ENCODE measurements at regions not wholly inside any gene's neighbourhood (a gene's known extent, or its start where the extent isn't known, plus 50 kb on each side); places are given as distances from the start of the nearest gene placed in this dataset.

DNA sequence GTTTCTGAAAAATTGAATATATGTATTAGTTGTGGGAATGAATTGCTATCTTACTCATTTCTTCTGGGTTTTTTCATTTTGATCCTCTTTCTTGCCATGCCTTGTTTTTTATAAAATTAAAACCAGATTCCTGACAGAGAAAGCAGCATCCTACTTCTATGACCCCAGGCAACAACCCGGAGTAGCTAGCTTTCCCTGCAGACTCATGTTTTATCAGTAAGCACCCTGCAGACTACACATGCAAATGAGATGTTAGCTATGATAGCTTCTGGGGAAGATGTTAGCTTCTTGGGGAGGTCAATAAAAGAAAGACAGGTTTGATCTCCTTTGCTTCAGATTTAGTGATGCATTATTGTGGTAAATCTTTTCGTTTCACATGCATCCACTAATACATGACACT, 1598.6 kb downstream of the SLITRK5 start:
- TF ChIP-seq, protein P1, sequence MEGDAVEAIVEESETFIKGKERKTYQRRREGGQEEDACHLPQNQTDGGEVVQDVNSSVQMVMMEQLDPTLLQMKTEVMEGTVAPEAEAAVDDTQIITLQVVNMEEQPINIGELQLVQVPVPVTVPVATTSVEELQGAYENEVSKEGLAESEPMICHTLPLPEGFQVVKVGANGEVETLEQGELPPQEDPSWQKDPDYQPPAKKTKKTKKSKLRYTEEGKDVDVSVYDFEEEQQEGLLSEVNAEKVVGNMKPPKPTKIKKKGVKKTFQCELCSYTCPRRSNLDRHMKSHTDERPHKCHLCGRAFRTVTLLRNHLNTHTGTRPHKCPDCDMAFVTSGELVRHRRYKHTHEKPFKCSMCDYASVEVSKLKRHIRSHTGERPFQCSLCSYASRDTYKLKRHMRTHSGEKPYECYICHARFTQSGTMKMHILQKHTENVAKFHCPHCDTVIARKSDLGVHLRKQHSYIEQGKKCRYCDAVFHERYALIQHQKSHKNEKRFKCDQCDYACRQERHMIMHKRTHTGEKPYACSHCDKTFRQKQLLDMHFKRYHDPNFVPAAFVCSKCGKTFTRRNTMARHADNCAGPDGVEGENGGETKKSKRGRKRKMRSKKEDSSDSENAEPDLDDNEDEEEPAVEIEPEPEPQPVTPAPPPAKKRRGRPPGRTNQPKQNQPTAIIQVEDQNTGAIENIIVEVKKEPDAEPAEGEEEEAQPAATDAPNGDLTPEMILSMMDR (IDR thresholded peaks at IDR 0.05) = no peak
- no peak for TF ChIP-seq POLR2AphosphoS5 (IDR thresholded peaks at IDR 0.05)
- TF ChIP-seq POLR2A (IDR thresholded peaks at IDR 0.05) = no peak
- TF ChIP-seq EP300 (IDR thresholded peaks at IDR 0.05) = no peak

Data from gastroesophageal sphincter (tissue), 3 donors.